ENCODE measurements at regions not wholly inside any gene's neighbourhood (a gene's known extent, or its start where the extent isn't known, plus 50 kb on each side); places are given as distances from the start of the nearest gene placed in this dataset.
"Not testable (repeated sequence)": the region's sequence is repeated elsewhere in the genome, so short reads cannot be mapped to it uniquely, and the experiment has no call there.

GRCh38 chrY:18869145-18869544 is 95.6 kb upstream of the HSFY2 start:
- H3K27ac Mint-ChIP-seq; H3K36me3 ChIP-seq (ENCODE audit: control insufficient read depth in 2 of 3, insufficient read depth in 3 of 3, low read length in 3 of 3); CTCF ChIA-PET; H3K27me3 Mint-ChIP-seq; H3K36me3 Mint-ChIP-seq; H3K9me3 ChIP-seq (ENCODE audit: control insufficient read depth in 2 of 3, low read length in 3 of 3); H3K9me3 Mint-ChIP-seq; DNase-seq; H3K4me1 Mint-ChIP-seq; H3K4me1 ChIP-seq (ENCODE audit: control insufficient read depth in 2 of 2, insufficient read depth in 2 of 2, low read length in 2 of 2); intact Hi-C loops (cut with micrococcal nuclease); H3K4me3 Mint-ChIP-seq; ATAC-seq; H3K27ac ChIP-seq (ENCODE audit: low read depth, low read length); H3K27me3 ChIP-seq (ENCODE audit: control insufficient read depth in 2 of 2, insufficient read depth in 2 of 2, low read length in 2 of 2); POLR2A ChIA-PET; H3K4me3 ChIP-seq (ENCODE audit: low read length): not testable (repeated sequence)

- not testable (repeated sequence) for ATAC-seq, H3K9me3 Mint-ChIP-seq
Measured at GRCh38 chrY:18866887-18867551, 93.5 kb upstream of the HSFY2 start.

GRCh38 chrY:18860856-18861255 is 87.3 kb upstream of the HSFY2 start:
- H3K4me1 Mint-ChIP-seq; H3K4me1 ChIP-seq (ENCODE audit: control insufficient read depth in 2 of 2, insufficient read depth in 2 of 2, low read length in 2 of 2); H3K27ac Mint-ChIP-seq; H3K9me3 ChIP-seq (ENCODE audit: control insufficient read depth in 2 of 3, low read length in 3 of 3); DNase-seq; H3K27me3 ChIP-seq (ENCODE audit: control insufficient read depth in 2 of 2, insufficient read depth in 2 of 2, low read length in 2 of 2); intact Hi-C loops (cut with micrococcal nuclease); H3K27ac ChIP-seq (ENCODE audit: low read depth, low read length); H3K27me3 Mint-ChIP-seq; ATAC-seq; H3K4me3 ChIP-seq (ENCODE audit: low read length); H3K9me3 Mint-ChIP-seq; POLR2A ChIA-PET; H3K36me3 ChIP-seq (ENCODE audit: control insufficient read depth in 2 of 3, insufficient read depth in 3 of 3, low read length in 3 of 3); H3K36me3 Mint-ChIP-seq; CTCF ChIA-PET; H3K4me3 Mint-ChIP-seq: not testable (repeated sequence)

More at GRCh38 chrY:18866887-18867551, 93.5 kb upstream of the HSFY2 start:
- DNase-seq; H3K4me1 Mint-ChIP-seq; H3K4me1 ChIP-seq (ENCODE audit: control insufficient read depth in 2 of 2, insufficient read depth in 2 of 2, low read length in 2 of 2); H3K4me3 Mint-ChIP-seq; H3K36me3 Mint-ChIP-seq; CTCF ChIA-PET; H3K27me3 Mint-ChIP-seq; intact Hi-C loops (cut with micrococcal nuclease); H3K27ac ChIP-seq (ENCODE audit: low read depth, low read length); H3K36me3 ChIP-seq (ENCODE audit: control insufficient read depth in 2 of 3, insufficient read depth in 3 of 3, low read length in 3 of 3); H3K4me3 ChIP-seq (ENCODE audit: low read length); H3K27ac Mint-ChIP-seq; H3K27me3 ChIP-seq (ENCODE audit: control insufficient read depth in 2 of 2, insufficient read depth in 2 of 2, low read length in 2 of 2); POLR2A ChIA-PET; H3K9me3 ChIP-seq (ENCODE audit: control insufficient read depth in 2 of 3, low read length in 3 of 3): not testable (repeated sequence)

- CTCF ChIA-PET; H3K36me3 Mint-ChIP-seq; H3K27me3 Mint-ChIP-seq; DNase-seq; H3K27ac ChIP-seq (ENCODE audit: low read depth, low read length); ATAC-seq; H3K9me3 Mint-ChIP-seq; H3K9me3 ChIP-seq (ENCODE audit: control insufficient read depth in 2 of 3, low read length in 3 of 3); H3K4me1 Mint-ChIP-seq; POLR2A ChIA-PET; H3K4me3 Mint-ChIP-seq; intact Hi-C loops (cut with micrococcal nuclease); H3K27ac Mint-ChIP-seq; H3K4me3 ChIP-seq (ENCODE audit: low read length); H3K27me3 ChIP-seq (ENCODE audit: control insufficient read depth in 2 of 2, insufficient read depth in 2 of 2, low read length in 2 of 2); H3K36me3 ChIP-seq (ENCODE audit: control insufficient read depth in 2 of 3, insufficient read depth in 3 of 3, low read length in 3 of 3); H3K4me1 ChIP-seq (ENCODE audit: control insufficient read depth in 2 of 2, insufficient read depth in 2 of 2, low read length in 2 of 2): not testable (repeated sequence)
Measured at GRCh38 chrY:18858484-18859191, 85.1 kb upstream of the HSFY2 start.

GRCh38 chrY:18855184-18855583 is 81.6 kb upstream of the HSFY2 start:
- H3K36me3 ChIP-seq (ENCODE audit: control insufficient read depth in 2 of 3, insufficient read depth in 3 of 3, low read length in 3 of 3); H3K4me3 Mint-ChIP-seq; H3K9me3 Mint-ChIP-seq; H3K27me3 Mint-ChIP-seq; H3K27ac Mint-ChIP-seq; H3K9me3 ChIP-seq (ENCODE audit: control insufficient read depth in 2 of 3, low read length in 3 of 3); H3K4me1 ChIP-seq (ENCODE audit: control insufficient read depth in 2 of 2, insufficient read depth in 2 of 2, low read length in 2 of 2); CTCF ChIA-PET; POLR2A ChIA-PET; H3K27ac ChIP-seq (ENCODE audit: low read depth, low read length); H3K27me3 ChIP-seq (ENCODE audit: control insufficient read depth in 2 of 2, insufficient read depth in 2 of 2, low read length in 2 of 2); H3K4me3 ChIP-seq (ENCODE audit: low read length); DNase-seq; H3K4me1 Mint-ChIP-seq; H3K36me3 Mint-ChIP-seq; ATAC-seq; intact Hi-C loops (cut with micrococcal nuclease): not testable (repeated sequence)

- CTCF ChIA-PET; H3K27ac ChIP-seq (ENCODE audit: low read depth, low read length); H3K9me3 Mint-ChIP-seq; POLR2A ChIA-PET; H3K36me3 Mint-ChIP-seq; H3K36me3 ChIP-seq (ENCODE audit: control insufficient read depth in 2 of 3, insufficient read depth in 3 of 3, low read length in 3 of 3); H3K4me3 ChIP-seq (ENCODE audit: low read length); H3K4me3 Mint-ChIP-seq; H3K27ac Mint-ChIP-seq; H3K9me3 ChIP-seq (ENCODE audit: control insufficient read depth in 2 of 3, low read length in 3 of 3); intact Hi-C loops (cut with micrococcal nuclease); ATAC-seq; H3K4me1 ChIP-seq (ENCODE audit: control insufficient read depth in 2 of 2, insufficient read depth in 2 of 2, low read length in 2 of 2); DNase-seq; H3K27me3 ChIP-seq (ENCODE audit: control insufficient read depth in 2 of 2, insufficient read depth in 2 of 2, low read length in 2 of 2); H3K27me3 Mint-ChIP-seq; H3K4me1 Mint-ChIP-seq: not testable (repeated sequence)
Measured at GRCh38 chrY:18853323-18853722, 79.8 kb upstream of the HSFY2 start.

GRCh38 chrY:18836643-18837042 is 63.1 kb upstream of the HSFY2 start:
- H3K9me3 ChIP-seq (ENCODE audit: control insufficient read depth in 2 of 3, low read length in 3 of 3); H3K4me3 ChIP-seq (ENCODE audit: low read length); intact Hi-C loops (cut with micrococcal nuclease); H3K36me3 Mint-ChIP-seq; H3K27ac Mint-ChIP-seq; POLR2A ChIA-PET; H3K27ac ChIP-seq (ENCODE audit: low read depth, low read length); H3K4me1 ChIP-seq (ENCODE audit: control insufficient read depth in 2 of 2, insufficient read depth in 2 of 2, low read length in 2 of 2); H3K27me3 Mint-ChIP-seq; H3K27me3 ChIP-seq (ENCODE audit: control insufficient read depth in 2 of 2, insufficient read depth in 2 of 2, low read length in 2 of 2); H3K36me3 ChIP-seq (ENCODE audit: control insufficient read depth in 2 of 3, insufficient read depth in 3 of 3, low read length in 3 of 3); H3K9me3 Mint-ChIP-seq; ATAC-seq; H3K4me1 Mint-ChIP-seq; H3K4me3 Mint-ChIP-seq; DNase-seq; CTCF ChIA-PET: not testable (repeated sequence)
